Body of pancreas (tissue), 4 donors: ENCODE measurements at regions not wholly inside any gene's neighbourhood (a gene's known extent, or its start where the extent isn't known, plus 50 kb on each side); places are given as distances from the start of the nearest gene placed in this dataset.

Experiments
- POLR2A ChIP-seq, 3 donors: fragments of 450-650 bp; IDR thresholded peaks; one replicate each; pipeline ENCODE4 v1.6.1; 2016; ENCODE audit warnings: antibody characterized with exemption in 3 of 3, mild to moderate bottlenecking in 2 of 3
- TF ChIP-seq, protein P1 (sequence below), 7 experiments: fragments of 450-650 bp in 4 of 7; fragments of 200-600 bp in 3 of 7; sonication (generic) in 3 of 7; IDR thresholded peaks; one replicate each; pipeline ENCODE4 v1.5.1; 2016 to 2019; ENCODE audit warnings: antibody characterized with exemption in 7 of 7

GRCh38 chr18:2144811-2145210 is 426.5 kb downstream of the METTL4 start:
- TF ChIP-seq, protein P1, sequence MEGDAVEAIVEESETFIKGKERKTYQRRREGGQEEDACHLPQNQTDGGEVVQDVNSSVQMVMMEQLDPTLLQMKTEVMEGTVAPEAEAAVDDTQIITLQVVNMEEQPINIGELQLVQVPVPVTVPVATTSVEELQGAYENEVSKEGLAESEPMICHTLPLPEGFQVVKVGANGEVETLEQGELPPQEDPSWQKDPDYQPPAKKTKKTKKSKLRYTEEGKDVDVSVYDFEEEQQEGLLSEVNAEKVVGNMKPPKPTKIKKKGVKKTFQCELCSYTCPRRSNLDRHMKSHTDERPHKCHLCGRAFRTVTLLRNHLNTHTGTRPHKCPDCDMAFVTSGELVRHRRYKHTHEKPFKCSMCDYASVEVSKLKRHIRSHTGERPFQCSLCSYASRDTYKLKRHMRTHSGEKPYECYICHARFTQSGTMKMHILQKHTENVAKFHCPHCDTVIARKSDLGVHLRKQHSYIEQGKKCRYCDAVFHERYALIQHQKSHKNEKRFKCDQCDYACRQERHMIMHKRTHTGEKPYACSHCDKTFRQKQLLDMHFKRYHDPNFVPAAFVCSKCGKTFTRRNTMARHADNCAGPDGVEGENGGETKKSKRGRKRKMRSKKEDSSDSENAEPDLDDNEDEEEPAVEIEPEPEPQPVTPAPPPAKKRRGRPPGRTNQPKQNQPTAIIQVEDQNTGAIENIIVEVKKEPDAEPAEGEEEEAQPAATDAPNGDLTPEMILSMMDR (IDR thresholded peaks at IDR 0.05), result no peak
- TF ChIP-seq POLR2A (IDR thresholded peaks at IDR 0.05), result no peak
